ENCODE measurements at regions not wholly inside any gene's neighbourhood (a gene's known extent, or its start where the extent isn't known, plus 50 kb on each side); places are given as distances from the start of the nearest gene placed in this dataset.
A peak's percentile ranks its signal among the peaks of the same experiment; 100 is the strongest.

DNA sequence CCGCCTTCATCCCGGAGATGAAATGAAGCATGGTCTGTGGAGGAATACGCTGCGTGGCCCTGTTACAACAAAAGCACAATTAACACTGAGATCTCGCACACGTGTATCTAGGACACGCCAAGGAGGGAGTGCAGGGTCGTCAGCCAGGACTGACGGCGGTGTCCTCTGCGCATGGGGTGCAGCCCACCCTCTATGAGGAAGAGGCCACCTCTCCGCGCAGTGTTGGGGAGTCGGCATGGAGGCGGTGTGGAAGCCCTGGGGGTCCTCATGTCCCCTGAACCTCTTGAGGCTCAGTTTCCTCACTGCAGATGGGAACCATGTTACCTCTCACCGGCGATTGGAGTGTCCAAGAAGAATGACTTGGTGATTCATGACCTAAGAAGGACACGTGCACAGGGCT is 86.0 kb upstream of the ZNF236 start:
- Histone ChIP-seq H3K4me1 (no peaks in the 10 kb centered on the region), H3K27me3 (ENCODE audit: low read depth) (peaks cover 6% of the 10 kb centered on the region), H3K4me3 (no peak overlapping the region), H3K9me3 (no peaks in the 10 kb centered on the region), H3K36me3 (no peaks in the 10 kb centered on the region), H3K27ac (no peak overlapping the region)
- TF ChIP-seq, protein P1, sequence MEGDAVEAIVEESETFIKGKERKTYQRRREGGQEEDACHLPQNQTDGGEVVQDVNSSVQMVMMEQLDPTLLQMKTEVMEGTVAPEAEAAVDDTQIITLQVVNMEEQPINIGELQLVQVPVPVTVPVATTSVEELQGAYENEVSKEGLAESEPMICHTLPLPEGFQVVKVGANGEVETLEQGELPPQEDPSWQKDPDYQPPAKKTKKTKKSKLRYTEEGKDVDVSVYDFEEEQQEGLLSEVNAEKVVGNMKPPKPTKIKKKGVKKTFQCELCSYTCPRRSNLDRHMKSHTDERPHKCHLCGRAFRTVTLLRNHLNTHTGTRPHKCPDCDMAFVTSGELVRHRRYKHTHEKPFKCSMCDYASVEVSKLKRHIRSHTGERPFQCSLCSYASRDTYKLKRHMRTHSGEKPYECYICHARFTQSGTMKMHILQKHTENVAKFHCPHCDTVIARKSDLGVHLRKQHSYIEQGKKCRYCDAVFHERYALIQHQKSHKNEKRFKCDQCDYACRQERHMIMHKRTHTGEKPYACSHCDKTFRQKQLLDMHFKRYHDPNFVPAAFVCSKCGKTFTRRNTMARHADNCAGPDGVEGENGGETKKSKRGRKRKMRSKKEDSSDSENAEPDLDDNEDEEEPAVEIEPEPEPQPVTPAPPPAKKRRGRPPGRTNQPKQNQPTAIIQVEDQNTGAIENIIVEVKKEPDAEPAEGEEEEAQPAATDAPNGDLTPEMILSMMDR (IDR thresholded peaks at IDR 0.05), result no peak
- no peak for ATAC-seq
- intact Hi-C loops (cut with DNase I), result no loop called here
- no peak for DNase-seq

DNA sequence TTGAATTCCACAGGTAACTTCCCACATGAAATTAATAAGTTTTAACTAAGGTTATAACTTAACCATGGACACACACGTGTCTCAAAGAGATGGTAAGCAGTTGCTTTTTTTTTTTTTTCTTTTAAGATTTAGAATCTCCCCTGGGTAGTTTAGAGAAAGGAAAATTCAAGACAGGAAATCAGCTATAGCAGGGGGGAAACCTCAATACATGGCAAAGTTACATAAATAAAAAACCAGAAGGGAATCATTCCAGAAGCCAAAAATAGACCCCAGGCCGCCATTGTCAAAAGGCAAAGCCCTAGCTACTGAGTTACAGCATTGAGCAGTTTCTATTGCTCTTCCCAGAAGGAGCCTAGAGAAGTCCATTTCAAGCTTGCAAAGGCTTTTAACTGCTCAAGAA is 91.5 kb upstream of the ZNF236 start:
- intact Hi-C loops (cut with DNase I), result no loop called here
- no peak for DNase-seq
- H3K27me3 ChIP-seq (ENCODE audit: low read depth), result peaks cover 6% of the 10 kb centered on the region
- no peak for ATAC-seq
- TF ChIP-seq, protein P1 (IDR thresholded peaks at IDR 0.05), result no peak
- H3K4me1 ChIP-seq, result no peaks in the 10 kb centered on the region
- no peak overlapping the region for H3K27ac ChIP-seq
- no peak overlapping the region for H3K4me3 ChIP-seq
- H3K9me3 ChIP-seq, result peaks cover 8% of the 10 kb centered on the region
- H3K36me3 ChIP-seq, result no peaks in the 10 kb centered on the region

DNA sequence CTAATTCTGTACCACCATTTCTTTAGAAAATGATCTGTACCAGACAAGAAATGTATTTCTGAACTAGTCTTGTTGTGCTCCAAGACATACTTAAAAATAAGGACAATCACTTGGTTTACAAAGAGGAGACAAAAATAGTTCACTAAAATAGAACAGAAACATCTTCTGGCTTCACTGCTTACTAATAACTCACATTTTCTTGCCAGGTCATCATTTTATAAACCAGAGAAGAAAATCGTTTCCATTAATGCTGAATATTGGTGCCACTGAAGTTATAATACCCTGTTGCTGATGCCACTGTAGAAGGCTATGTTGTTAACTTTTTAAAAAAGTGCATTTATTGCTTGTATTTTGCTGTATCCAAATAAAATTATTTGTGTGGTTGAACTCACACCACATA is 94.8 kb upstream of the ZNF236 start:
- Histone ChIP-seq H3K36me3 (no peaks in the 10 kb centered on the region), H3K4me3 (no peak overlapping the region), H3K27me3 (ENCODE audit: low read depth) (peaks cover 1% of the 10 kb centered on the region), H3K27ac (no peak overlapping the region), H3K4me1 (no peaks in the 10 kb centered on the region), H3K9me3 (peaks cover 8% of the 10 kb centered on the region)
- DNase-seq (no peak), ATAC-seq (no peak)
- intact Hi-C loops (cut with DNase I), result no loop called here
- TF ChIP-seq, protein P1 (IDR thresholded peaks at IDR 0.05), result no peak

DNA sequence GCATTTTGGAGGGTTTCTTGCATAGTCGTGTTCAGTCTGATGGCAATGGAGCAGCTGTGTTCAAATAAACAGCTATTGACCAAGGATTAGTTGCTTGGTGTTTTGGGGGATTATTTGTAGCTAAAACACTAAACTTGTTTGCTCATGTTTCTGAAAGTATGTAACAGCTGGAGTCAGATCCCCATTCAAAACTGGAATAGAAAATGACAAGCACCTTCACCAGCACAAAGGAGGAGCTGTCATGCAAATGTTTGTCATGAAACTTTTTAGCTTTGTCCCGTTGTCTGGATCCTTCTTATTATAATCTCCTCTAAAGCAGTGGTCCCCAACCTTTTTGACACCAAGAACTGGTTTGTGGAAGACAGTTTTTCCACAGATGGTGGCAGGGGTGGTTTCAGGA is 96.9 kb upstream of the ZNF236 start:
- no peak for DNase-seq

DNA sequence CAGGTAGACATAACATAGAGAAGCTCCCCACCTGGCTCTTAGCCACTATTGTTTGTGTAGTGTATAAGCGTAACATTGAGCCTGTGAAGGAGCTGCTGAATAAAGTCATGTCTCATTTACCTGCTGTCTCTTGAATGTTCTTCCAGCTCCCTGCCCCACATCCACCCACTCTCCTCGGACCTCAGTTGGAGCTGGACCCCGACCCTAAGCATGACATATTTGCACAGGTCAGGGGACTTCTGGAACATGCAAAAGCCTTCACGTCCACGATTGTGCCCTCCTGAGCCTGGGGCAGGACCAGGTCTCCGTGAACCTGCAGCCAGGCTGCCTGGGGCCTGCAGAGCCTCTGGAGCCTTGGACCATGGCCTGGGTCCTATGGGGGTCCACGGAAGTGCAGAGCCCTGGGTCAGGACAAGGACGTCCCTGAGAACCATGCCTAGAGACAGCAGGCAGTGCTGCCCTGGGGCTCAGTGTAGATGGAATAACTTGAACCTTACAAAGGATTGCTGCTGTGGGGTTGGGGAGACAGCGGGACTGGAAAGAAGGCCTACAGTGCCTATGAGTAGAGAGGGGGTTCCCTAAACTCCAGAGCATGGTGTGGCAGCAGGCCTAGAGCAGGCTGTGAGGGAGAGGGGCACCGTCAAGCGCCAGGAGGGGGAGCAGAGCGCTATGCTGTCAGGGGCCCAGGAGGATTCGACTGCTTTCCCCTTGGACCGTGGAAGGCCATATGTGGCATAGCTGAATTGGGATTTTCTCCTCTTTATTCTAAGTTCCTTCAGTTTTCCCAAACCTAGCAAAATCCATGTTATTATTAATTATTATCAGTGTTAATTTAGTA is 99.9 kb upstream of the ZNF236 start:
- Histone ChIP-seq H3K27ac (no peak overlapping the region), H3K36me3 (no peaks in the 10 kb centered on the region), H3K4me1 (no peaks in the 10 kb centered on the region), H3K27me3 (ENCODE audit: low read depth) (no peaks in the 10 kb centered on the region), H3K9me3 (no peaks in the 10 kb centered on the region), H3K4me3 (no peak overlapping the region)
- TF ChIP-seq, protein P1 (IDR thresholded peaks at IDR 0.05), result no peak
- intact Hi-C loops (cut with DNase I), result no loop called here
- ATAC-seq (peak in 1 of 2 donors; percentile 17), DNase-seq (no peak)

More for the DNA sequence above, 96.9 kb upstream of the ZNF236 start:
- no peak overlapping the region for H3K4me3 ChIP-seq
- intact Hi-C loops (cut with DNase I), result no loop called here
- no peaks in the 10 kb centered on the region for H3K36me3 ChIP-seq
- H3K27me3 ChIP-seq (ENCODE audit: low read depth), result no peaks in the 10 kb centered on the region
- H3K27ac ChIP-seq, result no peak overlapping the region
- peaks cover 8% of the 10 kb centered on the region for H3K9me3 ChIP-seq
- TF ChIP-seq, protein P1 (IDR thresholded peaks at IDR 0.05), result no peak
- H3K4me1 ChIP-seq, result no peaks in the 10 kb centered on the region
- no peak for ATAC-seq
